Endothelial cell of umbilical vein (primary cell): ENCODE measurements at regions not wholly inside any gene's neighbourhood (a gene's known extent, or its start where the extent isn't known, plus 50 kb on each side); places are given as distances from the start of the nearest gene placed in this dataset.

Source experiments
- BruUV-seq: library from RNA; stranded (reverse); fragments of 400-500 nt; replicated peaks from 2 replicates; lab custom pipeline; 2021; lab: Mats Ljungman, UMichigan
- CTCF ChIA-PET: fragments of 300-600, 350-600 bp; sonication (Branson Sonifier 250); formaldehyde crosslinking; loops from one replicate; lab custom pipeline; 2021; ENCODE audit warnings: antibody characterized with exemption, inconsistent platforms; lab: Charles Lee
- POLR2A ChIA-PET: fragments of 300-600, 350-600 bp; sonication (Branson Sonifier 250); formaldehyde crosslinking; loops from one replicate; lab custom pipeline; 2021; ENCODE audit warnings: antibody characterized with exemption, inconsistent platforms; lab: Charles Lee
- DNase-seq: peaks from one replicate; pipeline ENCODE4 v3.0.0-alpha.2; 2011; ENCODE audit warnings: low read depth, low spot score
- FAIRE-seq: peaks from 2 replicates; lab custom pipeline; 2011; peaks lifted over from hg19 to GRCh38; lab: Jason Lieb, UNC
- H2AFZ ChIP-seq: 2 replicates; pipeline ENCODE4 v1.6.0; 2012; ENCODE audit warnings: low read depth, low read length, control low read depth, inconsistent platforms
- H3K27ac ChIP-seq: 2 replicates; pipeline ENCODE4 v1.5.1; 2011; ENCODE audit warnings: low read depth, mild to moderate bottlenecking, control low read depth, low read length, moderate library complexity; ENCODE audit not compliant: insufficient read depth
- H3K27me3 ChIP-seq, 2 experiments: 2 replicates each; pipeline versions ENCODE4 v1.6.0 to v1.6.1; 2011; ENCODE audit warnings: low read length in 2 of 2, mixed read lengths in 1 of 2; ENCODE audit not compliant: control insufficient read depth in 2 of 2, insufficient read depth in 2 of 2
- H3K36me3 ChIP-seq, 2 experiments: 2 replicates in 1 of 2; 3 replicates in 1 of 2; pipeline ENCODE4 v1.5.1; 2011; ENCODE audit warnings: low read length in 2 of 2, mild to moderate bottlenecking in 1 of 2, moderate library complexity in 1 of 2; ENCODE audit not compliant: control insufficient read depth in 2 of 2, insufficient read depth in 2 of 2; ENCODE audit errors: extremely low read depth in 1 of 2
- H3K4me1 ChIP-seq: 3 replicates; pipeline ENCODE4 v1.5.1; 2011; ENCODE audit warnings: mild to moderate bottlenecking, low read length; ENCODE audit not compliant: control insufficient read depth, insufficient read depth; ENCODE audit errors: extremely low read depth
- H3K4me2 ChIP-seq: 2 replicates; pipeline ENCODE4 v1.6.1; 2011; ENCODE audit warnings: low read length, control low read depth, mixed read lengths; ENCODE audit not compliant: insufficient read depth
- H3K4me3 ChIP-seq, 3 experiments: fragments of 200-600 bp in 1 of 3; sonication (generic), shearing (Covaris generic) in 1 of 3; replicated peaks in 1 of 3; 2 replicates each; pipeline ENCODE4 v1.5.1; 2011 to 2016; ENCODE audit warnings: control low read depth in 3 of 3, low read length in 3 of 3, mild to moderate bottlenecking in 2 of 3, inconsistent platforms in 1 of 3, low read depth in 1 of 3, moderate library complexity in 1 of 3; ENCODE audit not compliant: insufficient read depth in 1 of 3
- H3K79me2 ChIP-seq: 2 replicates; pipeline ENCODE4 v1.6.0; 2012; ENCODE audit warnings: low read length, inconsistent platforms; ENCODE audit not compliant: control insufficient read depth, insufficient read depth
- H3K9ac ChIP-seq: replicated peaks from 2 replicates; pipeline ENCODE3; 2011; ENCODE audit warnings: low read length, control low read depth; ENCODE audit not compliant: insufficient read depth; ENCODE audit errors: extremely low read depth
- H3K9me1 ChIP-seq: replicated peaks from 3 replicates; pipeline ENCODE4 v1.6.0; 2011; ENCODE audit warnings: mild to moderate bottlenecking, low read length; ENCODE audit not compliant: control insufficient read depth, insufficient read depth; ENCODE audit errors: extremely low read depth
- H3K9me3 ChIP-seq: replicated peaks from 2 replicates; pipeline ENCODE4 v1.5.1; 2012; ENCODE audit warnings: low read length, inconsistent platforms; ENCODE audit not compliant: control insufficient read depth, insufficient read depth
- H4K20me1 ChIP-seq: replicated peaks from 2 replicates; pipeline ENCODE3; 2011; ENCODE audit warnings: mild to moderate bottlenecking, low read length; ENCODE audit not compliant: control insufficient read depth, insufficient read depth; ENCODE audit errors: extremely low read depth
- EZH2 ChIP-seq: IDR thresholded peaks from 2 replicates; pipeline ENCODE4 v1.6.1; 2012; ENCODE audit warnings: borderline replicate concordance, low read depth, mild to moderate bottlenecking, moderate library complexity, low read length, inconsistent platforms; ENCODE audit not compliant: severe bottlenecking
- FOS ChIP-seq: IDR thresholded peaks from 2 replicates; pipeline ENCODE4 v1.6.1; 2011; ENCODE audit warnings: mild to moderate bottlenecking, low read length, moderate library complexity, borderline replicate concordance; ENCODE audit not compliant: insufficient read depth
- GATA2 ChIP-seq: IDR thresholded peaks from 2 replicates; pipeline ENCODE4 v1.7.0; 2011; ENCODE audit warnings: low read depth, mild to moderate bottlenecking, moderate library complexity, mixed read lengths, low read length; ENCODE audit not compliant: insufficient read length, insufficient read depth
- JUN ChIP-seq: IDR thresholded peaks from 2 replicates; pipeline ENCODE4 v1.6.1; 2011; ENCODE audit warnings: borderline replicate concordance, low read depth; ENCODE audit not compliant: insufficient read length, insufficient read depth
- MYC ChIP-seq: IDR thresholded peaks from one replicate; pipeline ENCODE4 v1.6.1; 2011; ENCODE audit warnings: mild to moderate bottlenecking, low read depth, low read length
- POLR2A ChIP-seq: IDR thresholded peaks from 2 replicates; pipeline ENCODE4 v1.6.1; 2012; ENCODE audit warnings: low read depth, mild to moderate bottlenecking, control low read depth, low read length
- POLR2AphosphoS5 ChIP-seq: IDR thresholded peaks from 2 replicates; pipeline ENCODE4 v1.6.1; 2012; ENCODE audit warnings: low read depth, mild to moderate bottlenecking, control low read depth, low read length, moderate library complexity; ENCODE audit not compliant: insufficient read depth
- dilution Hi-C: fragments of 300-500 bp; cut with MboI; formaldehyde crosslinking; loops from one replicate; pipeline ENCODE4 v1.15.0; 2019; ENCODE audit warnings: low sequenced_read_pairs; ENCODE audit not compliant: extremely low pct_ligation_motif_present
- intact Hi-C: fragments of 100-400 bp; cut with micrococcal nuclease; formaldehyde crosslinking; loops from one replicate; pipeline ENCODE4 v1.10.0; 2022
- TF ChIP-seq, protein P1 (sequence below): IDR thresholded peaks from 2 replicates; pipeline ENCODE4 v1.6.1; 2011; ENCODE audit not compliant: insufficient read depth, insufficient read length
- TF ChIP-seq, protein P2 (sequence below), 2 donors: IDR thresholded peaks; 1 replicate in 1 of 2; 2 replicates in 1 of 2; pipeline ENCODE4 v1.5.1; 2011; ENCODE audit warnings: low read length in 2 of 2, mild to moderate bottlenecking in 2 of 2, moderate library complexity in 2 of 2, control low read depth in 1 of 2, inconsistent platforms in 1 of 2, low read depth in 1 of 2; ENCODE audit not compliant: insufficient read depth in 1 of 2; ENCODE audit errors: extremely low read depth in 1 of 2

DNA sequence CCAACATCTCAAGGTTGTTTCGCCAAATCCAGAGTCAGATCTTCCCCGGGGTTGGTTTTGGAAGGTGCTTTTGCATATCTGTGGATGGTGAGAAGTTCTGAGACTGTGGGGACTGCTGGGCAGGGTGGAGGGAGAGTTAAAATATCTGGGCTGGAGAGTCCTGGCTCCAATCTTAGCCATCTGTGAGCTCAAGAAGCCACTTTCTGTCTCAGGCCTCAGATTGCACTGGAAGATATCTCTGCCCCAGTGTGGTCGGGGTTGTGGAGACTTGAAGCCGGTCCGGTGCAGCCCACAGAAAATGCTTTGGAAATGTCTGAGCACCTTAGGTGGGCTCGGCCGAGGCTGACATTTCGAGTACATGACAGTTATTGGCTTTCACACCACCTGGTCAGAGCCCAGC lies 72.2 kb upstream of the SFMBT2 start:
- Histone ChIP-seq H2AFZ (no peak overlapping the region), H3K9me1 (no peaks in the 10 kb centered on the region), H3K9me3 (no peaks in the 10 kb centered on the region), H3K4me1 (no peaks in the 10 kb centered on the region), H3K27ac (no peak overlapping the region), H3K9ac (no peak overlapping the region), H3K27me3 (no peaks in the 10 kb centered on the region), H3K36me3 (no peaks in the 10 kb centered on the region), H4K20me1 (no peaks in the 10 kb centered on the region), H3K4me3 (no peak overlapping the region), H3K4me2 (no peak overlapping the region), H3K79me2 (no peaks in the 10 kb centered on the region)
- TF ChIP-seq POLR2A (no peak), EZH2 (no peak), FOS (no peak), MYC (no peak), POLR2AphosphoS5 (no peak), GATA2 (no peak), JUN (no peak)
- TF ChIP-seq, protein P1, sequence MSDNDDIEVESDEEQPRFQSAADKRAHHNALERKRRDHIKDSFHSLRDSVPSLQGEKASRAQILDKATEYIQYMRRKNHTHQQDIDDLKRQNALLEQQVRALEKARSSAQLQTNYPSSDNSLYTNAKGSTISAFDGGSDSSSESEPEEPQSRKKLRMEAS = no peak
- POLR2A ChIA-PET = no interaction called here
- FAIRE-seq (no peak), DNase-seq (no peak)
- intact Hi-C loops = no loop called here
- BruUV-seq = no TSS peak
- dilution Hi-C loops = no loop called here
- CTCF ChIA-PET = no interaction called here

DNA sequence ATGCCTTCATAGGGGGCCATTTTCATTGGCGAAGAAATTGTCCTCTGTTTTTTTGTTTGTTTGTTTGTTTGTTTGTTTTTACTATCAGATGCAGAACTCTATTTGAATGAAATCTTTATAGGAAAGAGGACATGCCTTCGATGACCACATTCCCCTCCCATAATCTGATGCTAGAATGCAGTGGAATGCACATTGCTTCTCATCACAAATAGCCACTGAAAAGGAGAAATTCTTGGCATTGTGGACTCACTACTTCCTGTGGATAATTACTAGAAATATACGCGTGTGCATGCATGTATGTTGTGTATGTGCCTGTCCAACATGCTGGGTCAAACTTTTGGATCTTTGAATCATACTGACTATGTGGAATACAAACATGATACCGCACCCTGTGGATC lies 70.5 kb upstream of the SFMBT2 start:
- Histone ChIP-seq H3K9me3 (no peaks in the 10 kb centered on the region), H3K9ac (no peak overlapping the region), H3K27me3 (no peaks in the 10 kb centered on the region), H3K4me2 (no peak overlapping the region), H3K27ac (no peak overlapping the region), H3K79me2 (no peaks in the 10 kb centered on the region), H3K36me3 (no peaks in the 10 kb centered on the region), H3K9me1 (no peaks in the 10 kb centered on the region), H2AFZ (no peak overlapping the region), H4K20me1 (no peaks in the 10 kb centered on the region), H3K4me3 (no peak overlapping the region), H3K4me1 (no peaks in the 10 kb centered on the region)
- CTCF ChIA-PET = no interaction called here
- FAIRE-seq (no peak), DNase-seq (no peak)
- no peak for TF ChIP-seq POLR2A
- no peak for TF ChIP-seq MYC
- no peak for TF ChIP-seq POLR2AphosphoS5
- no peak for TF ChIP-seq GATA2
- TF ChIP-seq FOS = no peak
- TF ChIP-seq, protein P2, sequence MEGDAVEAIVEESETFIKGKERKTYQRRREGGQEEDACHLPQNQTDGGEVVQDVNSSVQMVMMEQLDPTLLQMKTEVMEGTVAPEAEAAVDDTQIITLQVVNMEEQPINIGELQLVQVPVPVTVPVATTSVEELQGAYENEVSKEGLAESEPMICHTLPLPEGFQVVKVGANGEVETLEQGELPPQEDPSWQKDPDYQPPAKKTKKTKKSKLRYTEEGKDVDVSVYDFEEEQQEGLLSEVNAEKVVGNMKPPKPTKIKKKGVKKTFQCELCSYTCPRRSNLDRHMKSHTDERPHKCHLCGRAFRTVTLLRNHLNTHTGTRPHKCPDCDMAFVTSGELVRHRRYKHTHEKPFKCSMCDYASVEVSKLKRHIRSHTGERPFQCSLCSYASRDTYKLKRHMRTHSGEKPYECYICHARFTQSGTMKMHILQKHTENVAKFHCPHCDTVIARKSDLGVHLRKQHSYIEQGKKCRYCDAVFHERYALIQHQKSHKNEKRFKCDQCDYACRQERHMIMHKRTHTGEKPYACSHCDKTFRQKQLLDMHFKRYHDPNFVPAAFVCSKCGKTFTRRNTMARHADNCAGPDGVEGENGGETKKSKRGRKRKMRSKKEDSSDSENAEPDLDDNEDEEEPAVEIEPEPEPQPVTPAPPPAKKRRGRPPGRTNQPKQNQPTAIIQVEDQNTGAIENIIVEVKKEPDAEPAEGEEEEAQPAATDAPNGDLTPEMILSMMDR (IDR thresholded peaks at IDR 0.05; ENCODE audit: extremely low read depth in 1 of 2, insufficient read depth in 1 of 2, low read depth in 1 of 2, low read length in 2 of 2) = no peak
- TF ChIP-seq EZH2 = no peak
- POLR2A ChIA-PET = no interaction called here
- dilution Hi-C loops = no loop called here
- intact Hi-C loops = no loop called here
- no TSS peak for BruUV-seq
